ENCODE measurements at regions not wholly inside any gene's neighbourhood (a gene's known extent, or its start where the extent isn't known, plus 50 kb on each side); places are given as distances from the start of the nearest gene placed in this dataset.

GRCh38 chr12:93107514-93108312 is 178.6 kb upstream of the EEA1 start:
- no peak for DNase-seq

- DNase-seq: no peak
Observed at GRCh38 chr12:93108985-93109384, 179.9 kb upstream of the EEA1 start.

GRCh38 chr12:93109551-93110203 is 180.6 kb upstream of the EEA1 start:
- DNase-seq: no peak

- DNase-seq: no peak
Observed at GRCh38 chr12:93111773-93112172, 182.7 kb upstream of the EEA1 start.

- DNase-seq: no peak
Observed at GRCh38 chr12:93113317-93114006, 184.4 kb upstream of the EEA1 start.

GRCh38 chr12:93115198-93115601 is 186.1 kb upstream of the EEA1 start:
- no peak for DNase-seq

- DNase-seq: no peak
Observed at GRCh38 chr12:93115646-93116045, 186.6 kb upstream of the EEA1 start.

GRCh38 chr12:93116632-93117031 is 187.5 kb upstream of the EEA1 start:
- DNase-seq: no peak

GRCh38 chr12:93121729-93122488 is 192.8 kb upstream of the EEA1 start:
- DNase-seq: no peak

GRCh38 chr12:93122569-93123091 is 193.5 kb upstream of the EEA1 start:
- DNase-seq: no peak

- DNase-seq: no peak
Observed at GRCh38 chr12:93125126-93125525, 196.0 kb upstream of the EEA1 start.

- DNase-seq: no peak
Observed at GRCh38 chr12:93126069-93126474, 197.0 kb upstream of the EEA1 start.

GRCh38 chr12:93127107-93127560 is 198.0 kb upstream of the EEA1 start:
- DNase-seq: no peak

GRCh38 chr12:93127582-93128331 is 198.7 kb upstream of the EEA1 start:
- DNase-seq: no peak

- no peak for DNase-seq
Observed at GRCh38 chr12:93128332-93128707, 199.2 kb upstream of the EEA1 start.

GRCh38 chr12:93130366-93131054 is 201.4 kb upstream of the EEA1 start:
- no peak for DNase-seq

- DNase-seq: no peak
Observed at GRCh38 chr12:93133361-93133760, 204.3 kb upstream of the EEA1 start.

- no peak for DNase-seq
Observed at GRCh38 chr12:93134175-93134890, 205.2 kb upstream of the EEA1 start.

- no peak for DNase-seq
Observed at GRCh38 chr12:93134893-93135285, 205.8 kb upstream of the EEA1 start.

Measured in activated CD4-positive, alpha-beta T cell treated with anti-CD3 and anti-CD28 coated beads, Interleukin-2, amount 50 U/mL, for 1 hour (primary cell).